OCI-LY7 (cell line): ENCODE measurements at regions not wholly inside any gene's neighbourhood (a gene's known extent, or its start where the extent isn't known, plus 50 kb on each side); places are given as distances from the start of the nearest gene placed in this dataset.

ENCODE experiments used
- CTCF ChIP-seq: fragments of 200-600 bp; sonication (generic); conservative IDR thresholded peaks from 2 replicates; pipeline ENCODE4 v1.5.1; 2014; ENCODE audit warnings: mild to moderate bottlenecking, antibody characterized with exemption, low read length, moderate library complexity, mixed read lengths
- EZH2phosphoT487 ChIP-seq: fragments of 200-600 bp; sonication (generic); IDR thresholded peaks from 2 replicates; pipeline ENCODE4 v1.6.1; 2018; ENCODE audit warnings: low read depth, borderline replicate concordance, mild to moderate bottlenecking, mixed run types, antibody characterized with exemption, low read length, moderate library complexity, mixed read lengths

- TF ChIP-seq CTCF = no peak
- TF ChIP-seq EZH2phosphoT487 = no peak
Observed at GRCh38 chr13:112003941-112004340, 63.0 kb upstream of the SOX1 start.
